ENCODE measurements at regions not wholly inside any gene's neighbourhood (a gene's known extent, or its start where the extent isn't known, plus 50 kb on each side); places are given as distances from the start of the nearest gene placed in this dataset.
A peak's percentile ranks its signal among the peaks of the same experiment; 100 is the strongest.

GRCh38 chr7:115883629-115884028 lies 146.9 kb downstream of the TFEC start:
- no peak for DNase-seq

GRCh38 chr7:115881476-115881875 lies 149.1 kb downstream of the TFEC start:
- DNase-seq = no peak

- no peak for DNase-seq
Observed at GRCh38 chr7:115879171-115879570, 151.4 kb downstream of the TFEC start.

GRCh38 chr7:115869801-115870200 lies 160.8 kb downstream of the TFEC start:
- DNase-seq = no peak

GRCh38 chr7:115869190-115869589 lies 161.4 kb downstream of the TFEC start:
- no peak for DNase-seq

- no peak for DNase-seq
Observed at GRCh38 chr7:115868369-115868768, 162.2 kb downstream of the TFEC start.

GRCh38 chr7:115864082-115864481 lies 166.5 kb downstream of the TFEC start:
- no peak for DNase-seq

GRCh38 chr7:115851291-115851690 lies 179.3 kb downstream of the TFEC start:
- DNase-seq = peak; percentile 35

- DNase-seq = no peak
Observed at GRCh38 chr7:115850774-115851173, 179.8 kb downstream of the TFEC start.

- no peak for DNase-seq
Observed at GRCh38 chr7:115844857-115845256, 185.7 kb downstream of the TFEC start.

GRCh38 chr7:115840702-115841101 lies 189.9 kb downstream of the TFEC start:
- no peak for DNase-seq

- DNase-seq = no peak
Observed at GRCh38 chr7:115838829-115839228, 191.7 kb downstream of the TFEC start.

- no peak for DNase-seq
Observed at GRCh38 chr7:115831371-115831770, 199.2 kb downstream of the TFEC start.

- DNase-seq = no peak
Observed at GRCh38 chr7:115827305-115828045, 203.1 kb downstream of the TFEC start.

- DNase-seq = no peak
Observed at GRCh38 chr7:115825456-115826115, 205.0 kb downstream of the TFEC start.

GRCh38 chr7:115822801-115823200 lies 207.8 kb downstream of the TFEC start:
- no peak for DNase-seq

GRCh38 chr7:115822380-115822779 lies 208.2 kb downstream of the TFEC start:
- DNase-seq = no peak

- DNase-seq = no peak
Observed at GRCh38 chr7:115816318-115816974, 214.1 kb downstream of the TFEC start.

- no peak for DNase-seq
Observed at GRCh38 chr7:115812794-115813193, 217.8 kb downstream of the TFEC start.

GRCh38 chr7:115805458-115805857 lies 225.1 kb downstream of the TFEC start:
- DNase-seq = no peak

- DNase-seq = no peak
Observed at GRCh38 chr7:115802415-115802814, 228.1 kb downstream of the TFEC start.

GRCh38 chr7:115799430-115799829 lies 231.1 kb downstream of the TFEC start:
- no peak for DNase-seq

- DNase-seq = no peak
Observed at GRCh38 chr7:115793958-115794702, 236.4 kb downstream of the TFEC start.
